WTC11 (cell line): ENCODE measurements at regions not wholly inside any gene's neighbourhood (a gene's known extent, or its start where the extent isn't known, plus 50 kb on each side); places are given as distances from the start of the nearest gene placed in this dataset.

ENCODE experiments used
- ATAC-seq: fragments of 200-7000 bp; cut with Tn5 transposase; 2 replicates; pipeline ENCODE4 v1.10.0; 2021; ENCODE audit warnings: mild to moderate bottlenecking, moderate library complexity
- CTCF ChIA-PET: fragments of 300-600 bp; sonication (Branson Sonifier 250); formaldehyde crosslinking; loops from one replicate; lab custom pipeline; 2021; ENCODE audit warnings: antibody characterized with exemption; lab: Charles Lee
- POLR2A ChIA-PET: fragments of 350-600 bp; sonication (Branson Sonifier 250); formaldehyde crosslinking; loops from one replicate; lab custom pipeline; 2021; ENCODE audit warnings: antibody characterized with exemption; lab: Charles Lee
- DNase-seq: peaks from one replicate; pipeline ENCODE4 v3.0.0; 2021; ENCODE audit warnings: low spot score
- H3K27ac Mint-ChIP-seq: 2 replicates; pipeline ENCODE4 v1.8.0; 2021; ENCODE audit warnings: mixed read lengths
- H3K27me3 Mint-ChIP-seq: 2 replicates; pipeline ENCODE4 v1.8.0; 2021; ENCODE audit warnings: low read depth, mild to moderate bottlenecking, moderate library complexity, mixed read lengths
- H3K36me3 Mint-ChIP-seq: 2 replicates; pipeline ENCODE4 v1.8.0; 2021; ENCODE audit warnings: mixed read lengths
- H3K4me1 Mint-ChIP-seq: 2 replicates; pipeline ENCODE4 v1.8.0; 2022; ENCODE audit warnings: mixed read lengths
- H3K4me3 Mint-ChIP-seq: 2 replicates; pipeline ENCODE4 v1.8.0; 2021; ENCODE audit warnings: mild to moderate bottlenecking, moderate library complexity, mixed read lengths
- H3K9me3 Mint-ChIP-seq: 2 replicates; pipeline ENCODE4 v1.8.0; 2021; ENCODE audit warnings: mixed read lengths
- AFF4 ChIP-seq: sonication (generic); formaldehyde crosslinking; IDR thresholded peaks from 2 replicates; pipeline ENCODE4 v1.8.1; 2023; ENCODE audit warnings: mild to moderate bottlenecking, missing genetic modification reagents, borderline replicate concordance
- ATF6 ChIP-seq: sonication (generic); formaldehyde crosslinking; IDR thresholded peaks from 2 replicates; pipeline ENCODE4 v1.8.1; 2023; ENCODE audit warnings: mild to moderate bottlenecking, missing genetic modification reagents
- EMX1 ChIP-seq: fragments of 250-450 bp; sonication (Bioruptor Pico); IDR thresholded peaks from 2 replicates; pipeline ENCODE4 v1.8.0; 2021; ENCODE audit warnings: mild to moderate bottlenecking
- IRF1 ChIP-seq: sonication (generic); formaldehyde crosslinking; IDR thresholded peaks from 2 replicates; pipeline ENCODE4 v1.8.0; 2023; ENCODE audit warnings: missing genetic modification reagents
- KAT7 ChIP-seq: sonication (generic); formaldehyde crosslinking; IDR thresholded peaks from 2 replicates; pipeline ENCODE4 v1.8.1; 2023; ENCODE audit warnings: missing genetic modification reagents, mild to moderate bottlenecking, borderline replicate concordance
- MYBL2 ChIP-seq: sonication (generic); formaldehyde crosslinking; IDR thresholded peaks from 2 replicates; pipeline ENCODE4 v1.8.1; 2023; ENCODE audit warnings: mild to moderate bottlenecking, moderate library complexity, missing genetic modification reagents
- NR1H2 ChIP-seq: sonication (generic); formaldehyde crosslinking; IDR thresholded peaks from 2 replicates; pipeline ENCODE4 v1.9.0; 2021; ENCODE audit warnings: mild to moderate bottlenecking, moderate library complexity, missing genetic modification reagents
- RELA ChIP-seq: sonication (generic); formaldehyde crosslinking; IDR thresholded peaks from 2 replicates; pipeline ENCODE4 v1.8.1; 2022; ENCODE audit warnings: missing genetic modification reagents, mild to moderate bottlenecking, borderline replicate concordance
- RORB ChIP-seq: fragments of 250-450 bp; sonication (Bioruptor Pico); IDR thresholded peaks from 2 replicates; pipeline ENCODE4 v1.9.0; 2021; ENCODE audit warnings: mild to moderate bottlenecking
- STAT6 ChIP-seq: sonication (generic); formaldehyde crosslinking; conservative IDR thresholded peaks from 2 replicates; pipeline ENCODE4 v1.8.1; 2023; ENCODE audit warnings: mild to moderate bottlenecking, low read depth, missing genetic modification reagents, moderate library complexity
- TEAD1 ChIP-seq: sonication (generic); formaldehyde crosslinking; IDR thresholded peaks from 2 replicates; pipeline ENCODE4 v1.8.0; 2022; ENCODE audit warnings: mild to moderate bottlenecking, missing genetic modification reagents
- USF1 ChIP-seq: sonication (generic); formaldehyde crosslinking; IDR thresholded peaks from 2 replicates; pipeline ENCODE4 v1.8.0; 2022; ENCODE audit warnings: mild to moderate bottlenecking, missing genetic modification reagents
- USF2 ChIP-seq: sonication (generic); formaldehyde crosslinking; IDR thresholded peaks from 2 replicates; pipeline ENCODE4 v1.8.1; 2023; ENCODE audit warnings: mild to moderate bottlenecking, missing genetic modification reagents, moderate library complexity
- ZBTB21 ChIP-seq: sonication (generic); formaldehyde crosslinking; IDR thresholded peaks from 2 replicates; pipeline ENCODE4 v1.8.1; 2023; ENCODE audit warnings: mild to moderate bottlenecking, missing genetic modification reagents, borderline replicate concordance
- ZBTB43 ChIP-seq: sonication (generic); formaldehyde crosslinking; IDR thresholded peaks from 2 replicates; pipeline ENCODE4 v1.8.1; 2023; ENCODE audit warnings: mild to moderate bottlenecking, missing genetic modification reagents
- ZNF423 ChIP-seq: fragments of 250-450 bp; sonication (Bioruptor Pico); IDR thresholded peaks from 2 replicates; pipeline ENCODE4 v2.1.2; 2022; ENCODE audit warnings: mild to moderate bottlenecking, moderate library complexity
- ZNF671 ChIP-seq: fragments of 250-450 bp; sonication (Bioruptor Pico); IDR thresholded peaks from 2 replicates; pipeline ENCODE4 v1.8.0; 2021; ENCODE audit warnings: mild to moderate bottlenecking

GRCh38 chr22:48357196-48357595 lies 1470.5 kb downstream of the BRD1 start:
- CTCF ChIA-PET = interaction anchor here (1.9 kb wide), 1 partner anchor 146 kb away, joined by 4 read pairs; no protein-coding TSS in a partner anchor
- peaks cover 24% of the 10 kb centered on the region for H3K4me1 Mint-ChIP-seq
- H3K36me3 Mint-ChIP-seq = no peaks in the 10 kb centered on the region
- no peak overlapping the region for H3K4me3 Mint-ChIP-seq
- POLR2A ChIA-PET = no interaction called here
- ATAC-seq = peak; percentile 95
- H3K9me3 Mint-ChIP-seq = no peaks in the 10 kb centered on the region
- TF ChIP-seq USF2 = peak; percentile 45; the same call in 1 of the 2 replicates
- no peak for TF ChIP-seq ZNF671
- no peak for TF ChIP-seq NR1H2 (CRISPR knock-in tag)
- TF ChIP-seq ZBTB21 (CRISPR knock-in tag) = no peak
- TF ChIP-seq RORB (CRISPR knock-in tag) = no peak
- TF ChIP-seq KAT7 = no peak
- no peak for TF ChIP-seq ZBTB43 (CRISPR knock-in tag)
- TF ChIP-seq MYBL2 = 0 out of 2 replicates have a peak, but pooled peaks have one; percentile 31
- H3K27me3 Mint-ChIP-seq = peaks cover 5% of the 10 kb centered on the region
- DNase-seq = peak; percentile 69
- no peak overlapping the region for H3K27ac Mint-ChIP-seq

GRCh38 chr22:48356731-48357130 lies 1470.9 kb downstream of the BRD1 start:
- TF ChIP-seq STAT6 (CRISPR knock-in tag) (no peak), ZNF423 (no peak), ZBTB43 (CRISPR knock-in tag) (no peak), IRF1 (CRISPR knock-in tag) (no peak), MYBL2 (no peak), EMX1 (CRISPR knock-in tag) (no peak), USF1 (CRISPR knock-in tag) (no peak), RELA (no peak)
- peaks cover 5% of the 10 kb centered on the region for H3K27me3 Mint-ChIP-seq
- DNase-seq (no peak), ATAC-seq (no peak)
- peaks cover 21% of the 10 kb centered on the region for H3K4me1 Mint-ChIP-seq
- H3K9me3 Mint-ChIP-seq = no peaks in the 10 kb centered on the region
- H3K27ac Mint-ChIP-seq = no peak overlapping the region
- ChIA-PET CTCF (interaction anchor here (1.9 kb wide), 1 partner anchor 146 kb away, joined by 4 read pairs; no protein-coding TSS in a partner anchor), POLR2A (no interaction called here)
- no peak overlapping the region for H3K4me3 Mint-ChIP-seq
- H3K36me3 Mint-ChIP-seq = no peaks in the 10 kb centered on the region

- H3K27ac Mint-ChIP-seq = no peak overlapping the region
- peaks cover 5% of the 10 kb centered on the region for H3K27me3 Mint-ChIP-seq
- CTCF ChIA-PET = no interaction called here
- H3K36me3 Mint-ChIP-seq = no peaks in the 10 kb centered on the region
- POLR2A ChIA-PET = no interaction called here
- H3K4me1 Mint-ChIP-seq = peaks cover 19% of the 10 kb centered on the region
- DNase-seq (no peak), ATAC-seq (no peak)
- H3K9me3 Mint-ChIP-seq = no peaks in the 10 kb centered on the region
- no peak overlapping the region for H3K4me3 Mint-ChIP-seq
- TF ChIP-seq EMX1 (CRISPR knock-in tag) (no peak), ATF6 (no peak), TEAD1 (CRISPR knock-in tag) (no peak), AFF4 (CRISPR knock-in tag) (no peak)
Observed at GRCh38 chr22:48354096-48354495, 1473.6 kb downstream of the BRD1 start.
